ENCODE measurements at regions not wholly inside any gene's neighbourhood (a gene's known extent, or its start where the extent isn't known, plus 50 kb on each side); places are given as distances from the start of the nearest gene placed in this dataset.

GRCh38 chr4:180465364-180465763, 1777.8 kb upstream of the TENM3 start:
- Histone ChIP-seq H3K4me3 (ENCODE audit: severe bottlenecking) (no peak overlapping the region), H3K27me3 (ENCODE audit: insufficient read depth, poor library complexity, severe bottlenecking) (no peaks in the 10 kb centered on the region), H3K27ac (ENCODE audit: poor library complexity, severe bottlenecking) (no peak overlapping the region), H3K36me3 (ENCODE audit: low read depth) (no peaks in the 10 kb centered on the region), H3K4me1 (ENCODE audit: insufficient read depth, poor library complexity, severe bottlenecking) (no peaks in the 10 kb centered on the region), H3K9me3 (ENCODE audit: severe bottlenecking) (no peaks in the 10 kb centered on the region)
- ATAC-seq (ENCODE audit: low read depth) (no peak), DNase-seq (ENCODE audit: low spot score) (no peak)
- no peak for TF ChIP-seq CTCF (IDR thresholded peaks at IDR 0.05; ENCODE audit: poor library complexity, severe bottlenecking)

- Histone ChIP-seq H3K36me3 (ENCODE audit: low read depth) (no peaks in the 10 kb centered on the region), H3K4me1 (ENCODE audit: insufficient read depth, poor library complexity, severe bottlenecking) (no peaks in the 10 kb centered on the region), H3K9me3 (ENCODE audit: severe bottlenecking) (no peaks in the 10 kb centered on the region), H3K27me3 (ENCODE audit: insufficient read depth, poor library complexity, severe bottlenecking) (no peaks in the 10 kb centered on the region), H3K4me3 (ENCODE audit: severe bottlenecking) (no peak overlapping the region), H3K27ac (ENCODE audit: poor library complexity, severe bottlenecking) (no peak overlapping the region)
- no peak for DNase-seq (ENCODE audit: low spot score)
- no peak for TF ChIP-seq CTCF (IDR thresholded peaks at IDR 0.05; ENCODE audit: poor library complexity, severe bottlenecking)
- ATAC-seq (ENCODE audit: low read depth) = no peak
Measured at GRCh38 chr4:180483036-180483435, 1760.2 kb upstream of the TENM3 start.

- no peaks in the 10 kb centered on the region for H3K27me3 ChIP-seq (ENCODE audit: insufficient read depth, poor library complexity, severe bottlenecking)
- H3K27ac ChIP-seq (ENCODE audit: poor library complexity, severe bottlenecking) = no peak overlapping the region
- H3K4me1 ChIP-seq (ENCODE audit: insufficient read depth, poor library complexity, severe bottlenecking) = no peaks in the 10 kb centered on the region
- DNase-seq (ENCODE audit: low spot score) = no peak
- H3K36me3 ChIP-seq (ENCODE audit: low read depth) = no peaks in the 10 kb centered on the region
- ATAC-seq (ENCODE audit: low read depth) = no peak
- H3K9me3 ChIP-seq (ENCODE audit: severe bottlenecking) = no peaks in the 10 kb centered on the region
- no peak overlapping the region for H3K4me3 ChIP-seq (ENCODE audit: severe bottlenecking)
- no peak for TF ChIP-seq CTCF (IDR thresholded peaks at IDR 0.05; ENCODE audit: poor library complexity, severe bottlenecking)
Measured at GRCh38 chr4:180485407-180485806, 1757.8 kb upstream of the TENM3 start.

GRCh38 chr4:180486342-180486741, 1756.9 kb upstream of the TENM3 start:
- Histone ChIP-seq H3K4me1 (ENCODE audit: insufficient read depth, poor library complexity, severe bottlenecking) (no peaks in the 10 kb centered on the region), H3K9me3 (ENCODE audit: severe bottlenecking) (no peaks in the 10 kb centered on the region), H3K36me3 (ENCODE audit: low read depth) (no peaks in the 10 kb centered on the region), H3K27ac (ENCODE audit: poor library complexity, severe bottlenecking) (no peak overlapping the region), H3K27me3 (ENCODE audit: insufficient read depth, poor library complexity, severe bottlenecking) (no peaks in the 10 kb centered on the region), H3K4me3 (ENCODE audit: severe bottlenecking) (no peak overlapping the region)
- no peak for TF ChIP-seq CTCF (IDR thresholded peaks at IDR 0.05; ENCODE audit: poor library complexity, severe bottlenecking)
- no peak for DNase-seq (ENCODE audit: low spot score)
- ATAC-seq (ENCODE audit: low read depth) = no peak

- Histone ChIP-seq H3K27ac (ENCODE audit: poor library complexity, severe bottlenecking) (no peak overlapping the region), H3K4me3 (ENCODE audit: severe bottlenecking) (no peak overlapping the region), H3K9me3 (ENCODE audit: severe bottlenecking) (no peaks in the 10 kb centered on the region), H3K27me3 (ENCODE audit: insufficient read depth, poor library complexity, severe bottlenecking) (no peaks in the 10 kb centered on the region), H3K4me1 (ENCODE audit: insufficient read depth, poor library complexity, severe bottlenecking) (no peaks in the 10 kb centered on the region), H3K36me3 (ENCODE audit: low read depth) (no peaks in the 10 kb centered on the region)
- ATAC-seq (ENCODE audit: low read depth) = no peak
- DNase-seq (ENCODE audit: low spot score) = no peak
- TF ChIP-seq CTCF (IDR thresholded peaks at IDR 0.05; ENCODE audit: poor library complexity, severe bottlenecking) = no peak
Measured at GRCh38 chr4:180489787-180490186, 1753.4 kb upstream of the TENM3 start.

Data from RWPE2 (cell line).